ENCODE measurements at regions not wholly inside any gene's neighbourhood (a gene's known extent, or its start where the extent isn't known, plus 50 kb on each side); places are given as distances from the start of the nearest gene placed in this dataset.
"Not testable (repeated sequence)": the region's sequence is repeated elsewhere in the genome, so short reads cannot be mapped to it uniquely, and the experiment has no call there.

GRCh38 chr14:44847526-44848309 is 114.0 kb downstream of the KLHL28 start:
- WGBS, 3 donors: 82 to 88% (median 83%) methylated on average over 8 of the region's 8 CpGs
- no peak for DNase-seq
- Histone ChIP-seq H3K27me3 (ENCODE audit: insufficient read depth in 3 of 3, low read length in 2 of 3) (no peaks in the 10 kb centered on the region), H3K4me3 (no peak overlapping the region), H3K9me3 (no peaks in the 10 kb centered on the region), H3K27ac (no peak overlapping the region), H3K36me3 (ENCODE audit: insufficient read depth in 1 of 2, low read depth in 1 of 2) (no peaks in the 10 kb centered on the region), H3K4me1 (no peaks in the 10 kb centered on the region)
- no peak for ATAC-seq
- intact Hi-C loops (cut with DNase I): no loop called here
- no peak for TF ChIP-seq CTCF (IDR thresholded peaks at IDR 0.05)

GRCh38 chr14:44846232-44846824 is 115.4 kb downstream of the KLHL28 start:
- ATAC-seq (peak in 1 of 4 donors; percentile 41), DNase-seq (no peak)
- Histone ChIP-seq H3K9me3 (no peaks in the 10 kb centered on the region), H3K4me3 (no peak overlapping the region), H3K27me3 (ENCODE audit: insufficient read depth in 3 of 3, low read length in 2 of 3) (no peaks in the 10 kb centered on the region), H3K27ac (no peak overlapping the region), H3K4me1 (no peaks in the 10 kb centered on the region), H3K36me3 (ENCODE audit: insufficient read depth in 1 of 2, low read depth in 1 of 2) (no peaks in the 10 kb centered on the region)
- intact Hi-C loops (cut with DNase I): no loop called here
- peak; percentile 75 for TF ChIP-seq CTCF (IDR thresholded peaks at IDR 0.05)
- 18 to 25% (median 20%) methylated on average over 4 of the region's 4 CpGs for WGBS, 3 donors

- ATAC-seq; H3K9me3 ChIP-seq; H3K36me3 ChIP-seq (ENCODE audit: insufficient read depth in 1 of 2, low read depth in 1 of 2); H3K27me3 ChIP-seq (ENCODE audit: insufficient read depth in 3 of 3, low read length in 2 of 3); H3K27ac ChIP-seq; H3K4me3 ChIP-seq; DNase-seq; H3K4me1 ChIP-seq; intact Hi-C loops (cut with DNase I): not testable (repeated sequence)
- WGBS, 3 donors: 78 to 85% (median 83%) methylated on average over 8 to 9 of the region's 9 CpGs
Observed at GRCh38 chr14:44835928-44836327, 125.8 kb downstream of the KLHL28 start.

GRCh38 chr14:44833376-44834060 is 128.2 kb downstream of the KLHL28 start:
- intact Hi-C loops (cut with DNase I): no loop called here

More at GRCh38 chr14:44833376-44834060, 128.2 kb downstream of the KLHL28 start:
- Histone ChIP-seq H3K4me3 (no peak overlapping the region), H3K9me3 (no peaks in the 10 kb centered on the region), H3K27ac (no peak overlapping the region), H3K36me3 (ENCODE audit: insufficient read depth in 1 of 2, low read depth in 1 of 2) (no peaks in the 10 kb centered on the region), H3K27me3 (ENCODE audit: insufficient read depth in 3 of 3, low read length in 2 of 3) (peaks cover 0 to 4% (median 0%) of the 10 kb centered on the region in 3 donors), H3K4me1 (no peaks in the 10 kb centered on the region)
- ATAC-seq: no peak
- TF ChIP-seq CTCF (IDR thresholded peaks at IDR 0.05): no peak
- WGBS, 3 donors: 26 to 42% (median 31%) methylated on average over 1 of the region's 1 CpG
- DNase-seq: no peak

Measured in psoas muscle (tissue), 7 donors.